Tibial nerve (tissue), 3 donors: ENCODE measurements at regions not wholly inside any gene's neighbourhood (a gene's known extent, or its start where the extent isn't known, plus 50 kb on each side); places are given as distances from the start of the nearest gene placed in this dataset.

ENCODE experiments used
- CTCF ChIP-seq, 5 experiments: fragments of 200-600 bp in 3 of 5; fragments of 450-650 bp in 2 of 5; sonication (generic) in 3 of 5; IDR thresholded peaks; one replicate each; pipeline ENCODE4 v1.5.1; 2016 to 2019; ENCODE audit warnings: antibody characterized with exemption in 5 of 5, mild to moderate bottlenecking in 3 of 5, moderate library complexity in 2 of 5
- POLR2A ChIP-seq, 2 donors: fragments of 450-650 bp; IDR thresholded peaks; one replicate each; pipeline ENCODE4 v1.6.1; 2017; ENCODE audit warnings: antibody characterized with exemption in 2 of 2, mild to moderate bottlenecking in 2 of 2, moderate library complexity in 2 of 2

GRCh38 chr1:218495931-218496330, 150.8 kb downstream of the TGFB2 start:
- TF ChIP-seq CTCF (IDR thresholded peaks at IDR 0.05) (no peak), POLR2A (IDR thresholded peaks at IDR 0.05) (no peak)
